Dendritic cell treated with granulocyte-macrophage colony-stimulating factor and Interleukin-4, amounts not matched to agents 40 ng/mL and 50 ng/mL, for 4 days (primary cell): ENCODE measurements at regions not wholly inside any gene's neighbourhood (a gene's known extent, or its start where the extent isn't known, plus 50 kb on each side); places are given as distances from the start of the nearest gene placed in this dataset.
A peak's percentile ranks its signal among the peaks of the same experiment; 100 is the strongest.

Experiments used
- H3K27ac Mint-ChIP-seq: one replicate; pipeline ENCODE4 v1.8.0; 2022; ENCODE audit warnings: mild to moderate bottlenecking, mixed read lengths
- H3K27me3 Mint-ChIP-seq: one replicate; pipeline ENCODE4 v1.8.0; 2022; ENCODE audit warnings: mild to moderate bottlenecking, mixed read lengths
- H3K36me3 Mint-ChIP-seq: one replicate; pipeline ENCODE4 v1.8.0; 2022; ENCODE audit warnings: low read depth, mixed read lengths
- H3K4me1 Mint-ChIP-seq: one replicate; pipeline ENCODE4 v1.8.0; 2022; ENCODE audit warnings: low read depth, mixed read lengths
- H3K4me3 Mint-ChIP-seq: one replicate; pipeline ENCODE4 v1.8.0; 2022; ENCODE audit warnings: mild to moderate bottlenecking, moderate library complexity, mixed read lengths
- H3K9me3 Mint-ChIP-seq: one replicate; pipeline ENCODE4 v1.8.0; 2022; ENCODE audit warnings: mixed read lengths
- intact Hi-C: fragments of 100-400 bp; cut with micrococcal nuclease; formaldehyde crosslinking; loops from one replicate; pipeline ENCODE4 v1.15.0; 2022

- H3K4me1 Mint-ChIP-seq, result peaks cover 40% of the 10 kb centered on the region
Observed at GRCh38 chr18:46333431-46334135, 229.4 kb downstream of the HAUS1 start.

GRCh38 chr18:46334868-46335281, 230.7 kb downstream of the HAUS1 start:
- no peaks in the 10 kb centered on the region for H3K36me3 Mint-ChIP-seq
- intact Hi-C loops, result no loop called here

More at GRCh38 chr18:46333431-46334135, 229.4 kb downstream of the HAUS1 start:
- Mint-ChIP-seq H3K27ac (no peak overlapping the region), H3K9me3 (no peaks in the 10 kb centered on the region), H3K4me3 (peak overlapping the region; percentile 18), H3K27me3 (peaks cover 71% of the 10 kb centered on the region), H3K36me3 (no peaks in the 10 kb centered on the region)
- intact Hi-C loops, result no loop called here

GRCh38 chr18:46335534-46336101, 231.4 kb downstream of the HAUS1 start:
- Mint-ChIP-seq H3K4me1 (peaks cover 36% of the 10 kb centered on the region), H3K27me3 (peaks cover 70% of the 10 kb centered on the region), H3K9me3 (no peaks in the 10 kb centered on the region), H3K36me3 (no peaks in the 10 kb centered on the region), H3K4me3 (peak overlapping the region; percentile 8), H3K27ac (no peak overlapping the region)
- intact Hi-C loops, result no loop called here

More at GRCh38 chr18:46334868-46335281, 230.7 kb downstream of the HAUS1 start:
- H3K4me1 Mint-ChIP-seq, result peaks cover 36% of the 10 kb centered on the region
- H3K9me3 Mint-ChIP-seq, result no peaks in the 10 kb centered on the region
- H3K4me3 Mint-ChIP-seq, result peak overlapping the region; percentile 47
- peaks cover 70% of the 10 kb centered on the region for H3K27me3 Mint-ChIP-seq
- H3K27ac Mint-ChIP-seq, result no peak overlapping the region

GRCh38 chr18:46336278-46337111, 232.3 kb downstream of the HAUS1 start:
- no peaks in the 10 kb centered on the region for H3K9me3 Mint-ChIP-seq
- H3K36me3 Mint-ChIP-seq, result no peaks in the 10 kb centered on the region
- peak overlapping the region; percentile 33 for H3K4me3 Mint-ChIP-seq
- peaks cover 36% of the 10 kb centered on the region for H3K4me1 Mint-ChIP-seq
- H3K27ac Mint-ChIP-seq, result no peak overlapping the region
- H3K27me3 Mint-ChIP-seq, result peaks cover 71% of the 10 kb centered on the region
- intact Hi-C loops, result no loop called here

GRCh38 chr18:46337271-46337670, 233.1 kb downstream of the HAUS1 start:
- Mint-ChIP-seq H3K4me1 (peaks cover 44% of the 10 kb centered on the region), H3K27ac (no peak overlapping the region), H3K9me3 (no peaks in the 10 kb centered on the region), H3K36me3 (no peaks in the 10 kb centered on the region), H3K27me3 (peaks cover 64% of the 10 kb centered on the region), H3K4me3 (no peak overlapping the region)
- intact Hi-C loops, result no loop called here

GRCh38 chr18:46338205-46338604, 234.0 kb downstream of the HAUS1 start:
- peaks cover 49% of the 10 kb centered on the region for H3K4me1 Mint-ChIP-seq
- H3K4me3 Mint-ChIP-seq, result no peak overlapping the region
- H3K9me3 Mint-ChIP-seq, result no peaks in the 10 kb centered on the region
- no peak overlapping the region for H3K27ac Mint-ChIP-seq
- no peaks in the 10 kb centered on the region for H3K36me3 Mint-ChIP-seq
- intact Hi-C loops, result no loop called here
- H3K27me3 Mint-ChIP-seq, result peaks cover 55% of the 10 kb centered on the region

- Mint-ChIP-seq H3K27ac (no peak overlapping the region), H3K4me1 (peaks cover 51% of the 10 kb centered on the region), H3K27me3 (peaks cover 50% of the 10 kb centered on the region), H3K9me3 (no peaks in the 10 kb centered on the region), H3K4me3 (no peak overlapping the region), H3K36me3 (no peaks in the 10 kb centered on the region)
- intact Hi-C loops, result no loop called here
Observed at GRCh38 chr18:46338766-46339165, 234.6 kb downstream of the HAUS1 start.

GRCh38 chr18:46340716-46341115, 236.5 kb downstream of the HAUS1 start:
- no peak overlapping the region for H3K4me3 Mint-ChIP-seq
- peaks cover 51% of the 10 kb centered on the region for H3K4me1 Mint-ChIP-seq
- H3K27ac Mint-ChIP-seq, result peak overlapping the region; percentile 9
- no peaks in the 10 kb centered on the region for H3K36me3 Mint-ChIP-seq
- H3K9me3 Mint-ChIP-seq, result no peaks in the 10 kb centered on the region
- peaks cover 33% of the 10 kb centered on the region for H3K27me3 Mint-ChIP-seq
- intact Hi-C loops, result no loop called here

- no peak overlapping the region for H3K4me3 Mint-ChIP-seq
Observed at GRCh38 chr18:46341986-46342525, 237.9 kb downstream of the HAUS1 start.

GRCh38 chr18:46343456-46343855, 239.3 kb downstream of the HAUS1 start:
- H3K36me3 Mint-ChIP-seq, result no peaks in the 10 kb centered on the region
- peaks cover 8% of the 10 kb centered on the region for H3K27me3 Mint-ChIP-seq
- peaks cover 42% of the 10 kb centered on the region for H3K4me1 Mint-ChIP-seq
- H3K4me3 Mint-ChIP-seq, result peak overlapping the region; percentile 30
- intact Hi-C loops, result no loop called here
- H3K9me3 Mint-ChIP-seq, result no peaks in the 10 kb centered on the region
- peak overlapping the region; percentile 67 for H3K27ac Mint-ChIP-seq

More at GRCh38 chr18:46341986-46342525, 237.9 kb downstream of the HAUS1 start:
- H3K36me3 Mint-ChIP-seq, result no peaks in the 10 kb centered on the region
- H3K4me1 Mint-ChIP-seq, result peaks cover 44% of the 10 kb centered on the region
- H3K27me3 Mint-ChIP-seq, result peaks cover 21% of the 10 kb centered on the region
- no peaks in the 10 kb centered on the region for H3K9me3 Mint-ChIP-seq
- no peak overlapping the region for H3K27ac Mint-ChIP-seq
- intact Hi-C loops, result no loop called here

- Mint-ChIP-seq H3K4me1 (peaks cover 38% of the 10 kb centered on the region), H3K4me3 (peak overlapping the region; percentile 30), H3K36me3 (no peaks in the 10 kb centered on the region), H3K27ac (peak overlapping the region; percentile 67), H3K9me3 (no peaks in the 10 kb centered on the region), H3K27me3 (peaks cover 5% of the 10 kb centered on the region)
- intact Hi-C loops, result no loop called here
Observed at GRCh38 chr18:46343931-46344372, 239.8 kb downstream of the HAUS1 start.

- peak overlapping the region; percentile 67 for H3K27ac Mint-ChIP-seq
- peaks cover 4% of the 10 kb centered on the region for H3K27me3 Mint-ChIP-seq
- peaks cover 37% of the 10 kb centered on the region for H3K4me1 Mint-ChIP-seq
- H3K9me3 Mint-ChIP-seq, result no peaks in the 10 kb centered on the region
- H3K36me3 Mint-ChIP-seq, result no peaks in the 10 kb centered on the region
- H3K4me3 Mint-ChIP-seq, result peak overlapping the region; percentile 30
- intact Hi-C loops, result no loop called here
Observed at GRCh38 chr18:46344416-46345180, 240.4 kb downstream of the HAUS1 start.

GRCh38 chr18:46345181-46345465, 240.9 kb downstream of the HAUS1 start:
- intact Hi-C loops, result no loop called here
- Mint-ChIP-seq H3K4me1 (peaks cover 37% of the 10 kb centered on the region), H3K4me3 (no peak overlapping the region), H3K36me3 (no peaks in the 10 kb centered on the region), H3K27me3 (peaks cover 4% of the 10 kb centered on the region), H3K27ac (peak overlapping the region; percentile 67), H3K9me3 (no peaks in the 10 kb centered on the region)
